ENCODE measurements at regions not wholly inside any gene's neighbourhood (a gene's known extent, or its start where the extent isn't known, plus 50 kb on each side); places are given as distances from the start of the nearest gene placed in this dataset.

DNA sequence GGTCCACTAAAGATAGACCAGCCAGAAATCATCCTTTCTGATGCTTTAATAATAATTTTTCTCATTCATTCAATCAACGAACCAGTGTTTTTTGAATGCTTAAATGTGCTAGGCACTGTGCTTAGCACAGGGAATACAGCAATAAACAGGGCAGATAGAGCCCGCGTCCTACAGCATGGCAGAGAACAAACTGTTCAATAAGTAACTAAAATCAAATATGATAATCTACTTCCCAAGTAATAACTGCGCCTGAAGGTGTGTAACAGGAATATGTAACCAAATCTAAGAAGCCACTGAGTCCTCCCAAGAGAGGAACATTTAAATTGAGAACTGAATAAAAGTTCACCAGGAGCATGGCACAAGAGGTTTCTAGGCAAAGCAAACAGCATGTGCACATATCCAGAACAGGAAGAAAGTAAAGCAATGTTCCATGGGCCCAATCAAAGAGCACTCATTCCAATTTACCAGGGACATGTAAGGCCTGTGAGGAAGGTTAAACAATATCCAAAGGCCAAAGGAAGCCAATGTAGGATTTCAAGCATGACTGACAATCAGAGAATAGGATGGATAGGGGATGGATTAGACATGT, 311.0 kb upstream of the RARB start:
- no peak for DNase-seq

- DNase-seq, result no peak
Measured at GRCh38 chr3:25119682-25120081, 308.4 kb upstream of the RARB start.

DNA sequence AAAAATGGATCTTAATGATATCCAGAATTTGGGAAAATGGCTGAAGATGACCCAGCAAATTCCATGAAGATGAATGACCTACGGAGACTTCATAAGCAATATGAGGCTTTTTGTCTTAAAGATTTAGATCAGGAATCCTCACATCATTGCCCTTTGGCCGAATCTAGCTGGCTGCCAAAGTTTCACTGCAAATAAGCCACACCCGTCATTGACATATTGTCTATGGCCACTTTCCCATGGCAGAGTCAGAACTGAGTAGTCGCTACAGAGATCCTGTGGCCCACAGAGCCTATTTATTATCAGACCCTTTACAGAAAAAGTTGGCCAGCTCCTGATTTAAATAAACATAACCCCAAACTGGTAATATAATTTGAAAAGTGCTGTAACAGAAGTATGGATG, 307.4 kb upstream of the RARB start:
- DNase-seq, result no peak

GRCh38 chr3:25125201-25125600, 302.9 kb upstream of the RARB start:
- DNase-seq, result no peak

- no peak for DNase-seq
Measured at GRCh38 chr3:25128735-25129134, 299.3 kb upstream of the RARB start.

DNA sequence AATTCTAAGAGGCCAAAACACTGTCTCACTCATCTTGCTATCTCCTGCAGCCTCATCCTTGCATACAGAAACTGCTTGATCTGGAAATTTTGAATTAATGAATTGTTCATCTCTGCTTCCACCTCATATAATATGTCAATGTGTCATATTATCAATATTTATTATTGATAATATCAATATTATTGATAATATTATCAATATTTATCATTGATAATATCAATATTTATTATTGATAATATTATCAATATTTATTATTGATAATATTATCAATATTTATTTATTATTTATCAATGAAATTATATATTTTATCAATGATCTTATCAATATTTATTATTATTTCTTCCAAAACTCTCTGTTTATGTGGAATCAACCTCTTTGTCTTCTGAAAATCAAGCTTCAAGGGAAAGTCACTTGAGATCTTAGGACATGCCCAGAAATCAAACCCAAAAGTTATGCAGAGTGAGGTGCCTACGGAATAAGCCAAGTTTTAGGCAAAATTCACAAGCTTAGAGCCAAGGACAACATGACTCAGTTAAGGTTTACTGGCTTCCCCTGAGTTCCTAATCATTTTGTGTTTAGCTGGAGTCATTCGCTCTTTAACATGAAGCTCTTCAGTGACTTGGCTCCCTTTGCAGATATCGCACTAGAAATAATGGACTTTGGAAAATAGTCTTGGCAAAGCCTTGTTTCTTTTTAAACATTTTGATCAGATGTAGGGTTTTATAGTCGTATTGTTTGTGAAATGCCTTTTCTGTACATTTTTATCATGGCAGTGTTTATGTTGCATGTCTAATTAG, 297.1 kb upstream of the RARB start:
- no peak for DNase-seq

- no peak for DNase-seq
Measured at GRCh38 chr3:25133588-25133987, 294.5 kb upstream of the RARB start.

DNA sequence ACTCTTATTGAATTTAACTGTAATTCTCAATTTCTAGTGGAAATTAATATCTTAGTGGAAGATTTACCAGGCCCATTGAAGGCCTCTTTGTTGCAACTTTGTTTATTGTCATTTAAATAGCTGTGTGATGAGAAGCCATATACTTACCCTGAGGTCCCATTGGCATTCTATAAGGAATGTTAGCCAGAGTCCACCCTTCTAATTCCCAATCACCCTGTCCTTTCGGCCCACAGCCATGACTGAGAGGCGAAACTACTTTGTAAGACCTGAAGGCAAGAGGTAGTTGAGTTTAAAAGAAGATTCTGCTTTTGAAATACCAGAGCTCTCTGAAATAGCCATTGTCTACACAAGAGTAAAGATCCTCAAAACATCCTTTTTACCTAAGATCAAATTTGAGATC, 290.5 kb upstream of the RARB start:
- DNase-seq, result no peak

- DNase-seq, result no peak
Measured at GRCh38 chr3:25139267-25139666, 288.8 kb upstream of the RARB start.

GRCh38 chr3:25142609-25143355, 285.3 kb upstream of the RARB start:
- no peak for DNase-seq

- DNase-seq, result no peak
Measured at GRCh38 chr3:25143356-25144025, 284.6 kb upstream of the RARB start.

DNA sequence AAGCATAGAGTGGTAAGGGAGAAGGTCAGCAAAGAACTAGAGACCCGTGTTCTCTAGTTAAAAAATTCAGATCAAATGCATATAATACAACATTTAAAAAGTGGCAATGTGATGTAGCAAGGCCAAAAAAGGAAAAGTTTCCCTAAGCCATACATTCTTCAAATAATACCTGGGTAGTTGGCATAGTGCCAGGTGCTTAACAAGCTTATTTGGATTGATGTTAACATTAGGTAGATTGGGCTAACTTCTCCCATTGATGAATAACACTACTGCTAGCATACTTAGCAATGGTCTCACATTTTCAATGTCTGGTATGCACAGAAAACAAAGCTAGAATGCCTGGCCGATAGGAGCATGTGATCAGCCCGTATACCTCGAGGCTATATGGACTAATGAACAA, 283.6 kb upstream of the RARB start:
- DNase-seq, result no peak

DNA sequence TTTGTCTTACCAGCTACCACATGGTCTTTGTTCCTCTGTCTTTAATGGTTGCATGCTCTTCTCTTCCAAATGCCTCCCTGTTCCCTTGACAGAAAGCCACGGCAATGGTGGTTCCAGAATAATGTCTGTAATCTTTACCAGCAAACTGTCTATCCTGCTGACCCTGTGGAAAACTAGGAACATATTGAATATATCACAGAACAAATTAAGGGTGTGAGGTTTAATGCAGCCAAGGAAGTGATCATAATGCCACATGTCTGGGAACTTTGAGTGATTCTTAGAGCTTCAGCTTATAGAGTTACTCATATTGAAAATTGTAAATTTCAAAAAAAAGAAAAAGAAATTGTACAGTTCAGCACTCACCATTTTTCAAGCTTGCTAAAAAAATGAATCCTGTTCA, 282.9 kb upstream of the RARB start:
- no peak for DNase-seq

GRCh38 chr3:25150199-25150598, 277.9 kb upstream of the RARB start:
- no peak for DNase-seq

- no peak for DNase-seq
Measured at GRCh38 chr3:25151281-25151902, 276.7 kb upstream of the RARB start.

GRCh38 chr3:25151903-25152295, 276.2 kb upstream of the RARB start:
- DNase-seq, result no peak

DNA sequence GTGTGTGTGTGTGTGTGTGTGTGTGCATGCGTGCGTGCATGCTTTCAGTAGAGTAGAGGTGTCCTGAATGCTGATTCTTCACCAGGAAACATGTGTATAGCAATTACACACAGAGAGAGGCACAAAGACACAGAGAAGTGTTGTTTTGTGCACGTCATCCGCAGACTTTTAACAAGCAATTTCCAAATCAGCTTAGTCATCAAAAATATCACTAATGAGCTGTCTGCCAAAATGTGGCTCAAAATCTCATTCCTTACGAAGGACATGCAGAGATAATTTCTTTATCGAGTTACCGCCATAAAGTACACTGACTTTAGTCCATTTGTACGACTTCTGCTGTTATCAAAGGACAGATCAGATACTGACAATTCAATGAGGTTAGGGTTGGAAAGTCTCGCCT, 274.9 kb upstream of the RARB start:
- no peak for DNase-seq

GRCh38 chr3:25153561-25153960, 274.5 kb upstream of the RARB start:
- no peak for DNase-seq

DNA sequence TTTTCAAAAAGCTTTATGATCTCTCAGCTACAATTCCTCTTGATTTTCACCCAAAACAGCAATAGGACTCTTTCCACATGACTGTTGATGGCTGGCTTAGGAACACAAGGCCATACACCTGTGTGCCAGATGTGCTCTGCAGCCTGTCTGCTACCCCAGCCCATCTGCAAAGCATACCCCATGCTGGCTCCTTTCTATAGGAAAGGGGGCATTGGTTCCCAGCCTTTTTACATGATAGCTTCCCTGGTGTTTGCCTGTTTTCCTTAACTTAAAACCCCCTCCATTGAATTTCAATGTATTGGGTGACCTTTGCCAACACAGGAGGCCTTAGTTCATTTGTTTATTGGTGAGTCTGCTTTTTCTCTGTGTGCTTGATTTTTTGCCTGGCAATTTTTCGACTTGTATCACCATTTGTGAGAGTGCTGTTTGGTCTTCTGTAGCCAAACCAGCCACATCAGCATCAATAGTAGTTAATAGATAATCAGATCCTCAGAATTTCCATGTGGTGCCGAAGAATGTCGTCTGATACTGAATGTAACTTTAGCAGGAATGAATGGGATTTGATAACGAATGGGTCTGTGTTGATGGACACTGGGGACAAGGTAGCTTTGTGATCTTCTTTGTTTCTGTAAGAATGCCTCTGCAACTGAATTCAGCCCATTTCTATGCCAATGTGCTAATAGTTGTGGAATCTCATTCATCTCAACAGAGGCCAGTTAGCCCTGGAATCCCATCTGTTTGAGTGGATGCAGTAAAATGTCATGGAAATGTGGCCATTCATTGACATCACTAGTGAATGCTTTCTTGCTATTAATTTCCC, 272.2 kb upstream of the RARB start:
- no peak for DNase-seq

DNA sequence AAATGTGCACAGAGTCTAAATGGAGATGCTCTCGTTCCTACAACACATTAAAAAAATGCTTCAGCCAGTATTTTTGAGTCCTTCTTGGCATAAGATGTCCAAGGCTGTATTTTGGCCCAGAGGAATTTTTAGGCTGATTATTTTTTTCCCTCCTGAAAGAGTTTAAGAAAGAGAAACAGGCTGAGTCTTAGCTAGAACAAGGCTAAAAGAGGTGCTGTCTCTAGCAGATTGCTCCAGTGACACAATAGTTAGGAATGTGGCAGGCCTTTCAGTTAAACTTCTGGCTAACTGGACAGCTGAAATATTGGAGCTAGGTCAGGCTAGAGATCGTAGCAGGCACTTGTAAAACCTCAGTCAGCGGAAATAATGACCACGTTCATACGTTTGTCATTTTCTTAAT, 271.4 kb upstream of the RARB start:
- no peak for DNase-seq

DNA sequence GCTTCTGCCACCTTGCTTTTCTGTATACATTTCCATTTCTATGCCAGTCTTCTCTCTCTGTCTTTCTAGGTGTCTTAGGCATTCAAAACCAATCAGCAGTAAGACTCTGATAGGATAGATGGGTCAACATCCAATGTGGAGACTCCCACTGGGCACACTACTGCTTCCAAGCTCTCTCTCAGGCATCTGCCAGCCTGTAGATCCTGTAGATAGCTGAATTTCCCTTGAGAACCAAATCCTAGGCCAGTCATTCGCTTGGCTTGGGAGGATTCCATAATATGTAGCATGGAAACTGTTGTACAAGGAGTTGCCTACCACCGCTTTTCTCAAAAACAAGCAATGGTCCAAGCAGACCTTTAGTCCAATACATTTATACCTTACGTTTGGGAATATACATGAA, 262.8 kb upstream of the RARB start:
- DNase-seq, result no peak

GRCh38 chr3:25166016-25166415, 262.0 kb upstream of the RARB start:
- no peak for DNase-seq

All from NCI-H774 (cell line).